HuH-7.5 (cell line): ENCODE measurements at regions not wholly inside any gene's neighbourhood (a gene's known extent, or its start where the extent isn't known, plus 50 kb on each side); places are given as distances from the start of the nearest gene placed in this dataset.

Experiments
- DNase-seq: peaks from one replicate; pipeline ENCODE4 v3.0.0; 2011; ENCODE audit warnings: low spot score

DNA sequence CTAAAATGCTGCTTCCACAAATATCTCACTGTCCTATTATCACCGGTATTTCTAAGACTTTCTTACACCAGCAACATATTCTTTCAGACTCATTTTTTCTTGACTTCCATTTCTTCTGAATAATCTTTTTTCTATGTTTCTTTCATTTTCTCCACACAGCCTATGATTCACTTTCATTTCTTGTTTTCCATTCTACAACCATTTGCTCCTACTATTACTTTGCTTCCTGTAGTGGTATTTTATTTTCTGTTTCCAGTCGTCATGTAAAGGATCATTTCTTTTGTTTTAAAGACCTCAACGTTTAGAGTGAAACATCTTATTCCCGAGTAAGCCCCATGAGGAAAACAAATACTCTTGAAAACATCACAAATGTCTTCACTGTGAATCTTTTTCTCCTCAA, 182.2 kb upstream of the MDGA2 start:
- no peak for DNase-seq

DNA sequence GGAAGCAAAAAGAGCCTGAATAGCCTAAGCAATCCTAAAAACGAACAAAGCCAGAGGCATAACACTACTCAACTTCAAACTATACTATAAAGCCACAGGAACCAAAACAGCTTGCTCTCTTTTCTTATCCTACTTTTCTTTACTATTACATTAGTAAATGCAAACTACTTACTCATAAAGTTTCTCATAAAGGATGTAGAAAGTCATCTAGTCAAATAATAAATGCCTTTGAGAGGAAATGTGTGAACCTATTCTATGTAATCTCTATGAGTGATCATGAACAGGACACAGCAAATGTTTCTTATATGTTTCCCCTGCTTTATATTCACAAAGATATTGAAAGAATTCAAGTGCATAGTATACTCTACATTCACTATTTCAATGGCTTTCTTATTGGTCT, 176.9 kb upstream of the MDGA2 start:
- no peak for DNase-seq

DNA sequence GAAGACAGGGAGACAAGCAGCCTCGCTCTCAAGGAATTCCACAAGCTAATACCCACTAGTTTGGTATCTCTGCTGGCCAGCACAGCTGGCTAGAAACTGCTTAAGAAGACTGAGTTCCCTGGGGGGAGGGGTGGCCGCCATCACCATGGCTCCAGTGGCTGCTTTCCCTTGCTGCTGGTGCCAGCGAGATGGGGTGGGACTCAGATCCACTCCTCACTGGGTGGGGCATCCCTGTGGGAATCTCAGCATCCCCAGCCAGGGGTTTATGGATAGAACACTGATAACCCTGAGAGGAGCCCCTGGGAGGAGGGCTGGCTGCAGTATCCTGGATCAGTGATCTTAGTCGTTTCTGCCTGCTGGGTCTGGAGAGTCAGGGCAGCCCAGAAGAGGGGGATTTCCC, 170.6 kb upstream of the MDGA2 start:
- no peak for DNase-seq

GRCh38 chr14:47843236-47843635, 167.8 kb upstream of the MDGA2 start:
- no peak for DNase-seq

DNA sequence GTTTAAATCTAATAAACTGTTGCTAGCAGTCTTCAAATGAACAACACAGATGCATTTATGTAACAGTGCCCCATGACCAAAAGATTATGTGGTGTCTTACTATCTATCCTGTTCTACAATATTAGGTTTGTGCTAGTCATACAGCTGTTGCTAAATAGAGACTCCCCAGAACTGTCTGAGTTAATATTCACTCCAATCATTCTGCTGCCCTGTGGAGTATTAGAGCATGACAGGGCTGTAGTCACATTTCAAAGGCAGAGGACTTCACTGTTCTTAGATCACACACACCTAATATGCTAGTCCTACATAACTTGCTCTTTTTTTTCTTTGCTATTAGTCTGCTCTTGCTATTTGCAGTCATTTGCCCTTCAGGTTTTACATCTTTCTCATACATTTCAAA, 157.6 kb upstream of the MDGA2 start:
- DNase-seq, result no peak

GRCh38 chr14:47826809-47827208, 151.4 kb upstream of the MDGA2 start:
- DNase-seq, result no peak

GRCh38 chr14:47822326-47822725, 146.9 kb upstream of the MDGA2 start:
- no peak for DNase-seq

DNA sequence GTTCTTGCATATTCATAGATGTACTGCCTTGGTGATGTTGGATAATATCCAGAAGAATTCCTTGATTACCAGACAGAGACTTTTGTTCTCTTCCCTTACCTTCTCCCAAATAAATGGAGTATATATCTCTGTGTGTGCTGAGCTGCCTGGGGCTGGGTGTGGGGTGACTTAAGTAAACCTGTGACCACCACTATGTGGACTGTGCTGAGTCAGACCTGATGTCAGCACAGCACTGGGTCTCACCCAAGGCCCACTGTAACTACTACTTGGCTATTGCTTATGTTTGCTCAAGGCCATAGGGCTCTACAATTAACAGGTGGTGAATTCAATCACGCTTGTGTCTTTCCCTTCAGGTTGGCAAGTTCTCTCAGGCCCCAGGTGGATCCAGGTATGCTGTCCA, 145.7 kb upstream of the MDGA2 start:
- no peak for DNase-seq

- DNase-seq, result no peak
Measured at GRCh38 chr14:47790477-47790876, 115.1 kb upstream of the MDGA2 start.

GRCh38 chr14:47785058-47785457, 109.7 kb upstream of the MDGA2 start:
- no peak for DNase-seq

DNA sequence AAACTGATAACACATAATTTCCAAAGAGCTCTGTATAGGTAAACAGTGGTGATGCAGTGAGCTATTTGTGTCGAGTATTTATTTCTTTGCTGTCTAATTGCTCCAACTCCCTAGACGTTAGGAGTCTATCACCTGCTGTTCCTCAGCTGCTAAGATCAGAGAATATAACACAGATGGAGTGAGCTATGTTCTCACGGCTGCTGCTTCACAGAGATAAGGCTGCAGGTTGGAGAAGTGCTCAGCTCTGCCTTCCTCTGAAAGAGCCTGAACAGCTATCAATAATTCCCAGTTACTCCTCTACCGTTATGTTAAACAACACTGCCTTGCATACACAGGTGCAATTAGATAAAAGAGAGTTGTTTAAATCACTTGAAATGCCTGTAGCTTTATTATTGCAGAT, 103.2 kb upstream of the MDGA2 start:
- DNase-seq, result no peak

DNA sequence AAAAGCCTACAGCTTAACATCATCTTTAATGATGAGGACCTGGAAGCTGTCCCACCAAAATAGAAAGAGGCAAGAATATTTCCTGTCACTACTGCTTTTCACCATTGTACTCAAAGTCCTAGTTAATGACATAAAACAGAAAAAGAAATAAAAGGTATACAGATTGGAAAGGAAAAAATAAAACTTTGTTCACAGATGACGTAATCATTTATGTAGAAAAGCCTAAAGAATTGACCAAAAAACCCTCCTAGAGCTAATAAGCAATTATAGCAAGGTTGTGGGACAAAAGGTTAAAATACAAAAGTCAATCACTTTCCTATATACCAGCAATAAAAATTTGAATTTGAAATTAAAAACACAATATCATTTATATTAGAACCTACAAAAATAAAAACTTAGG, 97.2 kb upstream of the MDGA2 start:
- no peak for DNase-seq

DNA sequence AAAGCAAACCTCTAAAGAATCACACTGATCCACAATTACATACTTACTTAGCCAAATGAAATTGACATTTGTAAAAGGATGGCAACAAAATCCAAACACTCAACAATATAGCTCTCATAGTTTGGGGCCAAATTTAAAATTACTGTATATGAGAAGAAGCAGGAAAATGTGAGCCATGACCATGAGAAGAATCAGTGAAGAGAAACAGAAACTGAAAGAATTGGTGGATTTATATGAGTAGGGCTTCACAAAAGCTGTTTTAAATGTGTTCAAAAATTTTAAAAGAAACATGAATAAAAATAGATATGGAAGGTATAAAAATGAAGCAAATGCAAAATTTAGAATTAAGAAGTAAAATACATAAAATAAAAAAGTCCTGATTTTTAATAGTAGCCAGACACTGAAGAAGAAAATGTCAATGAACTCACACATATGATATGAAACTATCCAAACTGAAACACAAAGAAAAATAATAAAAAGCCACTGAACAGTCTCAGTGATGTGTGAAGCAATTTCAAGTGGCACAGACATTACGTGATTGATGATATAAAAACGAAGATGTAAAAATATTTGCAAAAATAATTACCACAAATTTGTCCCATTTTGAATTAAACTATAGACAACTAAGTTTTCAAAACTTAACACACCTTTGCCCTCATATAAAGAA, 87.9 kb upstream of the MDGA2 start:
- no peak for DNase-seq

- DNase-seq, result no peak
Measured at GRCh38 chr14:47746986-47747385, 71.6 kb upstream of the MDGA2 start.

GRCh38 chr14:47744155-47744554, 68.8 kb upstream of the MDGA2 start:
- no peak for DNase-seq

GRCh38 chr14:47739541-47739940, 64.1 kb upstream of the MDGA2 start:
- DNase-seq, result no peak

- no peak for DNase-seq
Measured at GRCh38 chr14:47730296-47730695, 54.9 kb upstream of the MDGA2 start.
